ENCODE measurements at regions not wholly inside any gene's neighbourhood (a gene's known extent, or its start where the extent isn't known, plus 50 kb on each side); places are given as distances from the start of the nearest gene placed in this dataset.

DNA sequence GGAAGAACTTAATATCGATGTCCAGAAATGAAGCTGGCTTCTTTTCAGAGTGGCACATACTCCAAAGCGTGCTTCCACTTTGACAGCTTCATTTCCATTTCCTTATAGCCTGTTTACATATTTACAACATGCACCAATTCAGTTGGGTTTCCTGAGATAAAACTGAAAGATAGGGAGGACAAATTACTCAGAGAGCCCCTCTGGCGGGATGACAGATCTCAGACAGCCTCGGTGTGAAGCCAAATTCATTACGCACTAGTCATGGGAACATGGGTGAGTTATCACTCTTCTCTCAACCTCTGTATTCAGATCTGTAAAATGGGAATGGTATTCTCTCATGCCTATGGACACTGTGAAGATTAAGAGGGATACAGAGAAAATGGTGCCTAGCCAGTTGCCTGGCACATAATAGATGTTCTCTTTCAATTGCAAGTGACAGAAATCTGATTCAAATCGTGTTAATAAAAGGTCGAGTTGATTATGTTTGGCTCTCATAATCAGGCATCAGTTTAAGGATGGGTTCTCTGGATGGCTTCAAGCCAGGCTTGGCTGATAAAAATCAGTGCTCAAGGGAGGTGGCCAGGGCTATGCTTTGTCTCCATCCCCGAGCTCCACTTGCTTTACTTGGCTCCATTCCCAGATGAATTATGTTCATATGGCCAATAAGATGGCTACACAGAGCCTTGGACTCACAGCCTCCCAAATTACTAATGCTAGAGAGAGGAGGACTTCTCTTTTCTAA lies 132.2 kb upstream of the C1QTNF7 start:
- H3K4me2 ChIP-seq, result no peak overlapping the region
- H3K4me1 ChIP-seq (ENCODE audit: low read depth, poor library complexity, severe bottlenecking), result peaks cover 17% of the 10 kb centered on the region
- TF ChIP-seq, protein P1, sequence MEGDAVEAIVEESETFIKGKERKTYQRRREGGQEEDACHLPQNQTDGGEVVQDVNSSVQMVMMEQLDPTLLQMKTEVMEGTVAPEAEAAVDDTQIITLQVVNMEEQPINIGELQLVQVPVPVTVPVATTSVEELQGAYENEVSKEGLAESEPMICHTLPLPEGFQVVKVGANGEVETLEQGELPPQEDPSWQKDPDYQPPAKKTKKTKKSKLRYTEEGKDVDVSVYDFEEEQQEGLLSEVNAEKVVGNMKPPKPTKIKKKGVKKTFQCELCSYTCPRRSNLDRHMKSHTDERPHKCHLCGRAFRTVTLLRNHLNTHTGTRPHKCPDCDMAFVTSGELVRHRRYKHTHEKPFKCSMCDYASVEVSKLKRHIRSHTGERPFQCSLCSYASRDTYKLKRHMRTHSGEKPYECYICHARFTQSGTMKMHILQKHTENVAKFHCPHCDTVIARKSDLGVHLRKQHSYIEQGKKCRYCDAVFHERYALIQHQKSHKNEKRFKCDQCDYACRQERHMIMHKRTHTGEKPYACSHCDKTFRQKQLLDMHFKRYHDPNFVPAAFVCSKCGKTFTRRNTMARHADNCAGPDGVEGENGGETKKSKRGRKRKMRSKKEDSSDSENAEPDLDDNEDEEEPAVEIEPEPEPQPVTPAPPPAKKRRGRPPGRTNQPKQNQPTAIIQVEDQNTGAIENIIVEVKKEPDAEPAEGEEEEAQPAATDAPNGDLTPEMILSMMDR (conservative IDR thresholded peaks at IDR 0.05; ENCODE audit: low read depth, low read length), result no peak

DNA sequence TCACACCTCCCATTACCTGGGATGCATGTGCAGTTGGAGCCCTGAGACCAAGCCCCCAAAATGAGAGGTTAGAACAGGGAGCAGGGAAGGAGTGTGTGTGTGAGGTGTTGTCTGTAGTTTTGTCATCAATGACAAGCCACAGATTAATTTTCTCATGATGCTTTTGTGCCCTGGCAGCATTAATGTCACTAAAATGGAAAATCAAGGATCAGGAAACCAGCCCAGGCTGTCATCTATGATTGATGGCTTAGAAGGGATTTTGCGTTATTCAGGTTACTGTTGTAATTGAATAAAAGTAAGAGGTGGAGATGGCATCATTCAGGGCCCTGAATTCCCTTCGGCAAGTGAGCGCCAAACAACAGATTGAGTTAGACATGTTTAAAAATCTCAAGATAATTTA lies 130.5 kb upstream of the C1QTNF7 start:
- Histone ChIP-seq H3K9ac (no peak overlapping the region), H3K4me3 (IDR thresholded peaks at IDR 0.05; ENCODE audit: insufficient read depth, low read depth, low read length) (no peak overlapping the region), H3K36me3 (ENCODE audit: insufficient read depth) (no peaks in the 10 kb centered on the region), H3K27me3 (ENCODE audit: insufficient read depth, low read depth) (no peaks in the 10 kb centered on the region), H4K20me1 (ENCODE audit: insufficient read depth) (no peaks in the 10 kb centered on the region), H3K79me2 (ENCODE audit: insufficient read depth, low read depth) (no peaks in the 10 kb centered on the region), H3K27ac (no peak overlapping the region), H2AFZ (ENCODE audit: low read depth) (no peak overlapping the region), H3K4me2 (no peak overlapping the region), H3K4me1 (ENCODE audit: low read depth, poor library complexity, severe bottlenecking) (peaks cover 17% of the 10 kb centered on the region)
- TF ChIP-seq, protein P1 (conservative IDR thresholded peaks at IDR 0.05; ENCODE audit: low read depth, low read length), result no peak

More for the DNA sequence above, 132.2 kb upstream of the C1QTNF7 start:
- no peak overlapping the region for H3K4me3 ChIP-seq (IDR thresholded peaks at IDR 0.05; ENCODE audit: insufficient read depth, low read depth, low read length)
- no peak overlapping the region for H2AFZ ChIP-seq (ENCODE audit: low read depth)
- H3K27ac ChIP-seq, result no peak overlapping the region
- no peaks in the 10 kb centered on the region for H3K27me3 ChIP-seq (ENCODE audit: insufficient read depth, low read depth)
- H4K20me1 ChIP-seq (ENCODE audit: insufficient read depth), result no peaks in the 10 kb centered on the region
- H3K9ac ChIP-seq, result no peak overlapping the region
- H3K36me3 ChIP-seq (ENCODE audit: insufficient read depth), result no peaks in the 10 kb centered on the region
- H3K79me2 ChIP-seq (ENCODE audit: insufficient read depth, low read depth), result no peaks in the 10 kb centered on the region

DNA sequence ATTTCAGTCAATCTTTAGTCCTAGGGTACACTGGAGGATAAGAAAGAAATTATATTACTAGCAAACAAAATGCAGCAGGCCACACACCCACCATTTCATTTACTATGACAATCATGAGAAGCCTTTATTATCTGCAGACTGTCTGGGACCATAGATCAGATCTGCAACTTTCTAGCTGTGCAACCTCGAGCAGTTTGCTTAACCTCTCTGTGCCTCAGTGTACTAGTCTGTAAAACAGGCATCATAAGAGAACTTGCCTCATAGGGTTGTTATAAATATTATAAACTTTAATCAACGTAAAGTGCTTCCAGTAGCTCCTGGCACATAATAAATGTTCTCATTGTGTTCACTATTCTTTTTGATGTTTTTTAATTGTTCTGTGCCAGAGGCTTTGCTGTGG lies 128.2 kb upstream of the C1QTNF7 start:
- H4K20me1 ChIP-seq (ENCODE audit: insufficient read depth), result no peaks in the 10 kb centered on the region
- no peaks in the 10 kb centered on the region for H3K36me3 ChIP-seq (ENCODE audit: insufficient read depth)
- TF ChIP-seq, protein P1 (conservative IDR thresholded peaks at IDR 0.05; ENCODE audit: low read depth, low read length), result no peak
- no peaks in the 10 kb centered on the region for H3K79me2 ChIP-seq (ENCODE audit: insufficient read depth, low read depth)
- no peak overlapping the region for H3K4me2 ChIP-seq
- no peaks in the 10 kb centered on the region for H3K27me3 ChIP-seq (ENCODE audit: insufficient read depth, low read depth)
- H3K4me1 ChIP-seq (ENCODE audit: low read depth, poor library complexity, severe bottlenecking), result no peaks in the 10 kb centered on the region
- H3K9ac ChIP-seq, result no peak overlapping the region
- no peak overlapping the region for H3K27ac ChIP-seq
- H3K4me3 ChIP-seq (IDR thresholded peaks at IDR 0.05; ENCODE audit: insufficient read depth, low read depth, low read length), result no peak overlapping the region
- no peak overlapping the region for H2AFZ ChIP-seq (ENCODE audit: low read depth)

DNA sequence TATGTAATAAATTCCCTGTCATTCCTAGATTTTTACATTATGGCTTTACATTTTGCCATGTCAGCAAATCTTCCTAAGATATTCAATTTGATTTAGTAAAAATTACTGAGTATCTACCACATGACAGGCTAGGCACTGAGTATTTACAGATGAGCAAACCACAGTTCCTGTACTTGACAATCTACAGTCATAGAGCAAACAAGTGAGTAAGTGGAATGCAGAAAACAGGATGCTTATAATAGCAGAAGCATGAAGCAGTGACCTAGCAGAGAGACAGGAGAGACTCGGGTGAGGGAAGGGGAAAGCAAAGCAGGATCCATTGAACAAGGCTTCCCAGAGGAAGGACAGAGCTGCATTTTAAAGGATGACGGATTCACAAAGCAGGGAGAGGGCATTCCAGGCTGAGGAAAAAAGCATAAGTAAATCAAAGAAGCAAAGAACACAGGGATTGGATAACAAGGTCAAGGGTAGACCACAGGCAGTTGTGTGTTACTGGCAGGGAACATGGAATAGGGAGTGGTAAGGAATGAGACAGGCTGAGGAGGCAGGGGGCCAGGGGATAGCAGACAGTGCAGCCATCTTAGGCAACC lies 124.7 kb upstream of the C1QTNF7 start:
- H3K4me2 ChIP-seq, result no peak overlapping the region
- H3K79me2 ChIP-seq (ENCODE audit: insufficient read depth, low read depth), result no peaks in the 10 kb centered on the region
- no peaks in the 10 kb centered on the region for H4K20me1 ChIP-seq (ENCODE audit: insufficient read depth)
- no peaks in the 10 kb centered on the region for H3K27me3 ChIP-seq (ENCODE audit: insufficient read depth, low read depth)
- H3K9ac ChIP-seq, result no peak overlapping the region
- no peaks in the 10 kb centered on the region for H3K4me1 ChIP-seq (ENCODE audit: low read depth, poor library complexity, severe bottlenecking)
- H3K27ac ChIP-seq, result no peak overlapping the region
- no peak overlapping the region for H3K4me3 ChIP-seq (IDR thresholded peaks at IDR 0.05; ENCODE audit: insufficient read depth, low read depth, low read length)
- no peaks in the 10 kb centered on the region for H3K36me3 ChIP-seq (ENCODE audit: insufficient read depth)
- no peak overlapping the region for H2AFZ ChIP-seq (ENCODE audit: low read depth)
- TF ChIP-seq, protein P1 (conservative IDR thresholded peaks at IDR 0.05; ENCODE audit: low read depth, low read length), result no peak
